Astrocyte (in vitro differentiated cells and primary cell): ENCODE measurements at regions not wholly inside any gene's neighbourhood (a gene's known extent, or its start where the extent isn't known, plus 50 kb on each side); places are given as distances from the start of the nearest gene placed in this dataset.

Experiments
- CTCF ChIP-seq: IDR thresholded peaks from 2 replicates; pipeline ENCODE4 v1.5.1; 2011; ENCODE audit warnings: low read depth, mild to moderate bottlenecking, inconsistent platforms, low read length, moderate library complexity; ENCODE audit not compliant: insufficient read depth
- EZH2 ChIP-seq: IDR thresholded peaks from 2 replicates; pipeline ENCODE4 v1.6.1; 2012; ENCODE audit warnings: mild to moderate bottlenecking, low read length, inconsistent platforms; ENCODE audit not compliant: insufficient read depth

- TF ChIP-seq CTCF (no peak), EZH2 (no peak)
These were observed 320.0 kb downstream of the MTX2 start for GRCh38 chr2:176589287-176589686.
